ENCODE measurements at regions not wholly inside any gene's neighbourhood (a gene's known extent, or its start where the extent isn't known, plus 50 kb on each side); places are given as distances from the start of the nearest gene placed in this dataset.

GRCh38 chr14:59028476-59029202 lies 159.8 kb upstream of the DAAM1 start:
- peak; percentile 57 to 79 (median 68) for TF ChIP-seq CTCF (IDR thresholded peaks at IDR 0.05)
- no peak for TF ChIP-seq POLR2A (IDR thresholded peaks at IDR 0.05)
- intact Hi-C loops (cut with DNase I), result no loop called here

GRCh38 chr14:59032826-59033225 lies 155.6 kb upstream of the DAAM1 start:
- Histone ChIP-seq H3K27ac (no peak overlapping the region), H3K4me3 (no peak overlapping the region), H3K36me3 (replicated peaks in 1 of 2; ENCODE audit: insufficient read depth in 1 of 2, low read depth in 2 of 2) (no peaks in the 10 kb centered on the region), H3K4me1 (no peaks in the 10 kb centered on the region), H3K27me3 (no peaks in the 10 kb centered on the region), H3K9me3 (no peaks in the 10 kb centered on the region)
- no peak for DNase-seq
- no peak for ATAC-seq
- no peak for TF ChIP-seq CTCF (IDR thresholded peaks at IDR 0.05)
- TF ChIP-seq POLR2A (IDR thresholded peaks at IDR 0.05), result no peak
- intact Hi-C loops (cut with DNase I), result no loop called here

More at GRCh38 chr14:59028476-59029202, 159.8 kb upstream of the DAAM1 start:
- ATAC-seq, result peak; percentile 85
- Histone ChIP-seq H3K4me1 (no peaks in the 10 kb centered on the region), H3K9me3 (no peaks in the 10 kb centered on the region), H3K27ac (no peak overlapping the region), H3K27me3 (no peaks in the 10 kb centered on the region), H3K4me3 (no peak overlapping the region), H3K36me3 (replicated peaks in 1 of 2; ENCODE audit: insufficient read depth in 1 of 2, low read depth in 2 of 2) (no peaks in the 10 kb centered on the region)
- WGBS, 2 donors, result 0 to 1% methylated on average over 5 of the region's 5 CpGs
- peak; percentile 60 to 69 (median 60) for DNase-seq

GRCh38 chr14:59036134-59036533 lies 152.3 kb upstream of the DAAM1 start:
- Histone ChIP-seq H3K4me3 (no peak overlapping the region), H3K27ac (no peak overlapping the region), H3K4me1 (no peaks in the 10 kb centered on the region), H3K27me3 (no peaks in the 10 kb centered on the region), H3K36me3 (replicated peaks in 1 of 2; ENCODE audit: insufficient read depth in 1 of 2, low read depth in 2 of 2) (no peaks in the 10 kb centered on the region), H3K9me3 (no peaks in the 10 kb centered on the region)
- ATAC-seq (no peak), DNase-seq (no peak)
- WGBS, 2 donors, result 60 to 61% methylated on average over 2 of the region's 2 CpGs
- intact Hi-C loops (cut with DNase I), result no loop called here
- TF ChIP-seq POLR2A (IDR thresholded peaks at IDR 0.05) (no peak), CTCF (IDR thresholded peaks at IDR 0.05) (no peak)

GRCh38 chr14:59037086-59037485 lies 151.4 kb upstream of the DAAM1 start:
- intact Hi-C loops (cut with DNase I), result no loop called here
- TF ChIP-seq CTCF (IDR thresholded peaks at IDR 0.05) (no peak), POLR2A (IDR thresholded peaks at IDR 0.05) (no peak)
- no peak for ATAC-seq

GRCh38 chr14:59037620-59038019 lies 150.8 kb upstream of the DAAM1 start:
- WGBS, 2 donors, result 58% methylated on average over 4 of the region's 4 CpGs
- Histone ChIP-seq H3K27me3 (no peaks in the 10 kb centered on the region), H3K9me3 (no peaks in the 10 kb centered on the region), H3K27ac (no peak overlapping the region), H3K36me3 (replicated peaks in 1 of 2; ENCODE audit: insufficient read depth in 1 of 2, low read depth in 2 of 2) (no peaks in the 10 kb centered on the region), H3K4me3 (no peak overlapping the region), H3K4me1 (no peaks in the 10 kb centered on the region)
- intact Hi-C loops (cut with DNase I), result no loop called here
- TF ChIP-seq CTCF (IDR thresholded peaks at IDR 0.05) (no peak), POLR2A (IDR thresholded peaks at IDR 0.05) (no peak)
- DNase-seq (no peak), ATAC-seq (no peak)

More at GRCh38 chr14:59037086-59037485, 151.4 kb upstream of the DAAM1 start:
- Histone ChIP-seq H3K4me3 (no peak overlapping the region), H3K9me3 (no peaks in the 10 kb centered on the region), H3K36me3 (replicated peaks in 1 of 2; ENCODE audit: insufficient read depth in 1 of 2, low read depth in 2 of 2) (no peaks in the 10 kb centered on the region), H3K27me3 (no peaks in the 10 kb centered on the region), H3K4me1 (no peaks in the 10 kb centered on the region), H3K27ac (no peak overlapping the region)
- no peak for DNase-seq
- WGBS, 2 donors, result 55 to 62% methylated on average over 3 of the region's 3 CpGs
